Keratinocyte (primary cell): ENCODE measurements at regions not wholly inside any gene's neighbourhood (a gene's known extent, or its start where the extent isn't known, plus 50 kb on each side); places are given as distances from the start of the nearest gene placed in this dataset.

Source experiments
- DNase-seq: peaks from one replicate; pipeline ENCODE4 v3.0.0-alpha.2; 2011; ENCODE audit warnings: low read depth, missing footprints, low spot score
- FAIRE-seq: peaks from 2 replicates; lab custom pipeline; 2011; peaks lifted over from hg19 to GRCh38; lab: Jason Lieb, UNC
- H2AFZ ChIP-seq: 2 replicates; pipeline ENCODE4 v1.6.0; 2012; ENCODE audit warnings: low read length, control low read depth, inconsistent platforms; ENCODE audit not compliant: control insufficient read depth
- H3K27ac ChIP-seq: 2 replicates; pipeline ENCODE4 v1.5.1; 2011; ENCODE audit warnings: low read length; ENCODE audit not compliant: control insufficient read depth, insufficient read depth
- H3K27me3 ChIP-seq: 3 replicates; pipeline ENCODE4 v1.6.0; 2011; ENCODE audit warnings: low read length; ENCODE audit not compliant: control insufficient read depth, insufficient read depth; ENCODE audit errors: extremely low read depth
- H3K36me3 ChIP-seq, 2 experiments: 2 replicates in 1 of 2; 3 replicates in 1 of 2; pipeline ENCODE4 v1.5.1; 2011; ENCODE audit warnings: low read length in 2 of 2, mild to moderate bottlenecking in 1 of 2; ENCODE audit not compliant: control insufficient read depth in 2 of 2, insufficient read depth in 2 of 2; ENCODE audit errors: extremely low read depth in 1 of 2
- H3K4me1 ChIP-seq: 3 replicates; pipeline ENCODE4 v1.5.1; 2011; ENCODE audit warnings: low read length; ENCODE audit not compliant: control insufficient read depth, insufficient read depth; ENCODE audit errors: extremely low read depth
- H3K4me2 ChIP-seq: 3 replicates; pipeline ENCODE4 v1.6.0; 2011; ENCODE audit warnings: low read depth, low read length; ENCODE audit not compliant: control insufficient read depth, insufficient read depth; ENCODE audit errors: extremely low read depth
- H3K4me3 ChIP-seq, 3 experiments: fragments of 200-600 bp in 1 of 3; sonication (generic) in 1 of 3; 2 replicates in 2 of 3; 3 replicates in 1 of 3; pipeline ENCODE4 v1.5.1; 2011 to 2016; ENCODE audit warnings: low read length in 3 of 3, mild to moderate bottlenecking in 3 of 3, control low read depth in 2 of 3, inconsistent platforms in 1 of 3, low read depth in 1 of 3, mixed read lengths in 1 of 3, mixed run types in 1 of 3, moderate library complexity in 1 of 3; ENCODE audit not compliant: control insufficient read depth in 2 of 3, insufficient read depth in 2 of 3; ENCODE audit errors: extremely low read depth in 1 of 3
- H3K79me2 ChIP-seq: 2 replicates; pipeline ENCODE4 v1.6.0; 2012; ENCODE audit warnings: low read length; ENCODE audit not compliant: control insufficient read depth, insufficient read depth
- H3K9ac ChIP-seq: 3 replicates; pipeline ENCODE4 v1.6.0; 2011; ENCODE audit warnings: low read length; ENCODE audit not compliant: control insufficient read depth, insufficient read depth; ENCODE audit errors: extremely low read depth
- H3K9me1 ChIP-seq: 3 replicates; pipeline ENCODE4 v1.6.0; 2011; ENCODE audit warnings: low read length; ENCODE audit not compliant: control insufficient read depth, insufficient read depth; ENCODE audit errors: extremely low read depth
- H3K9me3 ChIP-seq: 2 replicates; pipeline ENCODE4 v1.5.1; 2012; ENCODE audit warnings: low read depth, low read length; ENCODE audit not compliant: control insufficient read depth
- H4K20me1 ChIP-seq: 3 replicates; pipeline ENCODE4 v1.6.0; 2011; ENCODE audit warnings: low read length; ENCODE audit not compliant: control insufficient read depth, insufficient read depth; ENCODE audit errors: extremely low read depth
- CTCF ChIP-seq, 3 experiments: IDR thresholded peaks in 1 of 3; conservative IDR thresholded peaks in 1 of 3; optimal IDR thresholded peaks in 1 of 3; 2 replicates in 2 of 3; 3 replicates in 1 of 3; pipeline versions ENCODE3 to v1.5.1; 2011; ENCODE audit warnings: low read length in 3 of 3, mild to moderate bottlenecking in 3 of 3, moderate library complexity in 2 of 3, control low read depth in 1 of 3, inconsistent platforms in 1 of 3; ENCODE audit not compliant: insufficient read depth in 2 of 3; ENCODE audit errors: extremely low read depth in 1 of 3
- EZH2 ChIP-seq: IDR thresholded peaks from one replicate; pipeline ENCODE4 v1.6.1; 2012; ENCODE audit warnings: inconsistent platforms, mild to moderate bottlenecking, low read length, moderate library complexity
- dilution Hi-C: fragments of 300-500 bp; cut with MboI; formaldehyde crosslinking; loops from one replicate; pipeline ENCODE4 v1.7.0; 2020; ENCODE audit warnings: low sequenced_read_pairs; ENCODE audit not compliant: extremely low pct_ligation_motif_present

DNA sequence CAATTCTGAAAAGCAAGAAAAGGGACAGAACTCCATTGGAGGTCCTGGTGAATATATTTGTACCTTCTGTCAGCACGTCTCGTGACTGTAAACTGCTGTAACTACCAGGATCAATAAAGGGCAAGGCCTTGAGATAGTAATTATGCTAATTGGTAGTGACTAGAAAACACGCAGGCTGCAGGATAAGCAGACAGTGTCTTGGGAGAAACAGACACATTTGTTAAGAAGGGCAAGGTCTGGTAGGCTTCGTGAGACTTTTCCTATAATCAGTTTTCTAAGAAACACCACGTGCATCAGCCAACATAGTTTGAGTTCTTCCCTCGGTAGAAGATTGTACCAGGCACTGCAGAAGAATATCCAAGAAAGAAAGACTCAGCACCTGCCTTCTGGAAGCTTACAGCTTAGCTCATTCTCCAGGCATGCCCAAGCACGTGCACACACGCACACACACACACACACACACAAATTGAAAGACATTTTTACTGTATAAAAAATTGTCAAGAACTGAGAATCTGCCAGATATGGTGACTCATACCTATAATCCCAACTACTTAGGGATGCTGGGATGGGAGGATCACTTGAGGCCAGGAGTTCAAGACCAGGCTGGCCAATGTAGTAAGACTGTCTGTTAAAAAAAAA lies 167.0 kb upstream of the SASH1 start:
- Histone ChIP-seq H3K9me1 (no peaks in the 10 kb centered on the region), H3K9ac (no peak overlapping the region), H3K27ac (no peak overlapping the region), H2AFZ (no peak overlapping the region), H3K4me3 (no peak overlapping the region), H3K9me3 (no peaks in the 10 kb centered on the region), H4K20me1 (no peaks in the 10 kb centered on the region), H3K79me2 (no peaks in the 10 kb centered on the region), H3K36me3 (no peaks in the 10 kb centered on the region), H3K4me1 (no peaks in the 10 kb centered on the region), H3K4me2 (no peak overlapping the region), H3K27me3 (no peaks in the 10 kb centered on the region)
- TF ChIP-seq CTCF (optimal IDR thresholded peaks at IDR 0.05 in 1 of 3, IDR thresholded peaks at IDR 0.05 in 1 of 3, conservative IDR thresholded peaks at IDR 0.05 in 1 of 3; ENCODE audit: extremely low read depth in 1 of 3, insufficient read depth in 2 of 3, low read length in 3 of 3), result no peak
- TF ChIP-seq EZH2, result no peak
- dilution Hi-C loops, result no loop called here
- no peak for FAIRE-seq
- DNase-seq, result peak; percentile 42

- no peaks in the 10 kb centered on the region for H3K9me3 ChIP-seq
- H2AFZ ChIP-seq, result no peak overlapping the region
- no peaks in the 10 kb centered on the region for H3K9me1 ChIP-seq
- no peak overlapping the region for H3K9ac ChIP-seq
- no peaks in the 10 kb centered on the region for H3K36me3 ChIP-seq
- no peak overlapping the region for H3K4me2 ChIP-seq
- FAIRE-seq (peak; percentile 88), DNase-seq (no peak)
- H4K20me1 ChIP-seq, result no peaks in the 10 kb centered on the region
- H3K27ac ChIP-seq, result no peak overlapping the region
- H3K27me3 ChIP-seq, result no peaks in the 10 kb centered on the region
- H3K79me2 ChIP-seq, result no peaks in the 10 kb centered on the region
- dilution Hi-C loops, result no loop called here
- H3K4me1 ChIP-seq, result no peaks in the 10 kb centered on the region
- TF ChIP-seq EZH2, result no peak
- peak; percentile 72 to 83 (median 74) for TF ChIP-seq CTCF (optimal IDR thresholded peaks at IDR 0.05 in 1 of 3, IDR thresholded peaks at IDR 0.05 in 1 of 3, conservative IDR thresholded peaks at IDR 0.05 in 1 of 3; ENCODE audit: extremely low read depth in 1 of 3, insufficient read depth in 2 of 3, low read length in 3 of 3)
- no peak overlapping the region for H3K4me3 ChIP-seq
These were observed 164.9 kb upstream of the SASH1 start for GRCh38 chr6:148177589-148178233.
